K562 (cell line): ENCODE measurements at regions not wholly inside any gene's neighbourhood (a gene's known extent, or its start where the extent isn't known, plus 50 kb on each side); places are given as distances from the start of the nearest gene placed in this dataset.

Source experiments
- EZH2 ChIP-seq: IDR thresholded peaks from 2 replicates; pipeline ENCODE4 v1.6.1; 2012; ENCODE audit warnings: low read depth, mild to moderate bottlenecking, inconsistent platforms, low read length, borderline replicate concordance
- TBL1XR1 ChIP-seq, 2 experiments: IDR thresholded peaks; 2 replicates each; pipeline ENCODE4 v1.6.1; 2012; ENCODE audit warnings: improper control_type of control experiment in 2 of 2, low read length in 2 of 2, mild to moderate bottlenecking in 1 of 2
- TCF7L2 ChIP-seq: fragments of 150-350 bp; IDR thresholded peaks from 2 replicates; pipeline ENCODE4 v1.6.1; 2016; ENCODE audit warnings: low read depth, mild to moderate bottlenecking, low read length, moderate library complexity

DNA sequence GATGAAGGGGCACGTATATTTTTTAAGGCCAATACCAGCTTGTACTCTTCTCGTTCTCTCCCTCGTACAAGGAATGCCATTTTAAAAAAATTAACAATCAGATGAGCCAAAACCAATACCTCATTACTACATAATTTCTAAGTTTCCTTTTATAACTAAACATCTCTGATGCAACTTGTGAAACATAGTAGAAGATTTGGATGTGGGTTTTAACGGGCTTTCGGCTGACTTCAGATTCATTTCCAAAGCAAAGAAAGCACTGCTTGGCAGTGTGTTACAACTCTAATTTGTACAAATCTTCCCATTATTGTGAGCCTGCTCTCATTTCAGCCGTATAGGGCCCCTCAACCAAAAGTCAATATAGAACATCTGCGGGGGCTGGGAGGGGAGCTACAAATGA lies 99.1 kb upstream of the TMCC3 start:
- no peak for TF ChIP-seq TBL1XR1 (IDR thresholded peaks at IDR 0.05; ENCODE audit: low read length in 2 of 2)
- no peak for TF ChIP-seq TCF7L2
- no peak for TF ChIP-seq EZH2
